H1 (cell line): ENCODE measurements at regions not wholly inside any gene's neighbourhood (a gene's known extent, or its start where the extent isn't known, plus 50 kb on each side); places are given as distances from the start of the nearest gene placed in this dataset.
"Not testable (repeated sequence)": the region's sequence is repeated elsewhere in the genome, so short reads cannot be mapped to it uniquely, and the experiment has no call there.

Experiments used
- CTCF ChIA-PET: fragments of 300-600 bp; sonication (Branson Sonifier 250); formaldehyde crosslinking; loops from one replicate; lab custom pipeline; 2021; ENCODE audit not compliant: partially characterized antibody; lab: Charles Lee
- POLR2A ChIA-PET: fragments of 300-600 bp; sonication (Branson Sonifier 250); formaldehyde crosslinking; loops from one replicate; lab custom pipeline; 2021; ENCODE audit warnings: inconsistent platforms; ENCODE audit not compliant: partially characterized antibody; lab: Charles Lee
- DNase-seq, 2 experiments: peaks; one replicate each; pipeline versions ENCODE4 v3.0.0 to v3.0.0-alpha.2; 2010 to 2022; ENCODE audit warnings: low spot score in 2 of 2, low read depth in 1 of 2, mixed read lengths in 1 of 2
- FAIRE-seq: peaks from 2 replicates; lab custom pipeline; 2011; peaks lifted over from hg19 to GRCh38; lab: Jason Lieb, UNC
- H2AFZ ChIP-seq: 2 replicates; pipeline ENCODE4 v1.8.1; 2012; ENCODE audit warnings: low read length, inconsistent platforms
- H2AK5ac ChIP-seq: 2 replicates; pipeline ENCODE4 v1.6.1; 2013; ENCODE audit warnings: low read depth, low read length
- H2BK120ac ChIP-seq: replicated peaks from 2 replicates; pipeline ENCODE3; 2013; ENCODE audit warnings: low read depth, low read length, inconsistent platforms
- H2BK12ac ChIP-seq: 2 replicates; pipeline ENCODE4 v1.6.1; 2013; ENCODE audit warnings: low read depth, low read length
- H2BK15ac ChIP-seq: 2 replicates; pipeline ENCODE4 v1.6.1; 2013; ENCODE audit warnings: low read length
- H2BK20ac ChIP-seq: 2 replicates; pipeline ENCODE4 v1.6.1; 2013; ENCODE audit warnings: low read length
- H2BK5ac ChIP-seq: 2 replicates; pipeline ENCODE4 v1.6.1; 2013; ENCODE audit warnings: low read depth, low read length
- H3K14ac ChIP-seq: 2 replicates; pipeline ENCODE4 v1.6.1; 2013; ENCODE audit warnings: inconsistent platforms; ENCODE audit not compliant: insufficient read length
- H3K18ac ChIP-seq: 2 replicates; pipeline ENCODE4 v1.6.1; 2013; ENCODE audit warnings: low read length; ENCODE audit errors: extremely low read depth
- H3K23ac ChIP-seq: 2 replicates; pipeline ENCODE4 v1.6.1; 2013; ENCODE audit warnings: inconsistent platforms; ENCODE audit not compliant: insufficient read length
- H3K23me2 ChIP-seq: 2 replicates; pipeline ENCODE4 v1.6.1; 2013; ENCODE audit warnings: low read depth, low read length
- H3K27ac ChIP-seq: 2 replicates; pipeline ENCODE4 v1.6.1; 2011; ENCODE audit warnings: low read depth, low read length, inconsistent platforms
- H3K27me3 ChIP-seq, 4 experiments: replicated peaks in 1 of 4; 1 replicate in 1 of 4; 2 replicates in 3 of 4; pipeline versions ENCODE4 v1.6.1 to v1.8.1; 2011 to 2013; ENCODE audit warnings: low read length in 3 of 4, mild to moderate bottlenecking in 3 of 4, inconsistent platforms in 2 of 4, mixed read lengths in 2 of 4, moderate library complexity in 1 of 4; ENCODE audit not compliant: control insufficient read depth in 3 of 4, insufficient read depth in 3 of 4; ENCODE audit errors: extremely low read depth in 1 of 4
- H3K36me3 ChIP-seq, 4 experiments: 2 replicates each; pipeline versions ENCODE4 v1.6.1 to v1.8.1; 2011 to 2013; ENCODE audit warnings: mild to moderate bottlenecking in 4 of 4, low read length in 3 of 4, moderate library complexity in 2 of 4, control low read depth in 1 of 4, inconsistent platforms in 1 of 4; ENCODE audit not compliant: insufficient read depth in 4 of 4, control insufficient read depth in 2 of 4
- H3K4ac ChIP-seq: replicated peaks from 2 replicates; pipeline ENCODE3; 2013; ENCODE audit warnings: low read length, low read depth, mixed read lengths, inconsistent platforms; ENCODE audit not compliant: insufficient read length
- H3K4me1 ChIP-seq, 4 experiments: replicated peaks in 1 of 4; 1 replicate in 1 of 4; 2 replicates in 3 of 4; pipeline versions ENCODE4 v1.6.1 to v1.8.1; 2011 to 2013; ENCODE audit warnings: low read length in 3 of 4, inconsistent platforms in 2 of 4, mixed read lengths in 1 of 4; ENCODE audit not compliant: insufficient read depth in 4 of 4, control insufficient read depth in 3 of 4
- H3K4me2 ChIP-seq, 2 experiments: 2 replicates each; pipeline versions ENCODE4 v1.6.1 to v1.8.1; 2011 to 2013; ENCODE audit warnings: low read depth in 2 of 2, low read length in 2 of 2, control low read depth in 1 of 2, inconsistent platforms in 1 of 2, mild to moderate bottlenecking in 1 of 2; ENCODE audit not compliant: insufficient read depth in 1 of 2
- H3K4me3 ChIP-seq, 4 experiments: fragments of 200-600, 300-600 bp in 1 of 4; sonication (generic), shearing (Covaris generic), sonication (Bioruptor Twin) in 1 of 4; 2 replicates each; pipeline versions ENCODE4 v1.5.1 to v1.8.1; 2011 to 2016; ENCODE audit warnings: low read length in 4 of 4, low read depth in 3 of 4, control low read depth in 2 of 4, inconsistent platforms in 2 of 4, mild to moderate bottlenecking in 2 of 4, mixed read lengths in 1 of 4, moderate library complexity in 1 of 4; ENCODE audit not compliant: insufficient read depth in 2 of 4; ENCODE audit errors: extremely low read depth in 1 of 4
- H3K56ac ChIP-seq: replicated peaks from 2 replicates; pipeline ENCODE3; 2013; ENCODE audit warnings: low read depth, mild to moderate bottlenecking, mixed read lengths, low read length, inconsistent platforms; ENCODE audit not compliant: insufficient read length
- H3K79me1 ChIP-seq: 2 replicates; pipeline ENCODE4 v1.6.1; 2013; ENCODE audit warnings: low read depth, low read length, control low read depth
- H3K79me2 ChIP-seq, 2 experiments: 2 replicates each; pipeline versions ENCODE4 v1.6.1 to v1.8.1; 2012 to 2013; ENCODE audit warnings: low read length in 2 of 2, mild to moderate bottlenecking in 2 of 2, inconsistent platforms in 1 of 2; ENCODE audit not compliant: insufficient read depth in 2 of 2, control insufficient read depth in 1 of 2
- H3K9ac ChIP-seq, 4 experiments: replicated peaks in 1 of 4; 1 replicate in 1 of 4; 2 replicates in 3 of 4; pipeline versions ENCODE4 v1.6.1 to v1.8.1; 2011 to 2013; ENCODE audit warnings: low read depth in 3 of 4, low read length in 3 of 4, control low read depth in 2 of 4, mild to moderate bottlenecking in 2 of 4, moderate library complexity in 2 of 4, inconsistent platforms in 1 of 4; ENCODE audit errors: extremely low read depth in 1 of 4
- H3K9me3 ChIP-seq, 2 experiments: 2 replicates each; pipeline versions ENCODE4 v1.6.1 to v1.8.1; 2012 to 2013; ENCODE audit warnings: mild to moderate bottlenecking in 2 of 2, moderate library complexity in 2 of 2, control low read depth in 1 of 2, inconsistent platforms in 1 of 2, low read depth in 1 of 2, low read length in 1 of 2, mixed read lengths in 1 of 2; ENCODE audit not compliant: insufficient read depth in 2 of 2
- H4K20me1 ChIP-seq, 2 experiments: replicated peaks in 1 of 2; 2 replicates each; pipeline versions ENCODE3 to v1.8.1; 2011 to 2013; ENCODE audit warnings: inconsistent platforms in 2 of 2, low read length in 2 of 2, mild to moderate bottlenecking in 1 of 2; ENCODE audit not compliant: insufficient read depth in 2 of 2, control insufficient read depth in 1 of 2
- H4K5ac ChIP-seq: 2 replicates; pipeline ENCODE4 v1.6.1; 2013; ENCODE audit warnings: low read length, low read depth, mixed read lengths, inconsistent platforms; ENCODE audit not compliant: insufficient read length
- H4K8ac ChIP-seq: 2 replicates; pipeline ENCODE4 v1.8.0; 2013; ENCODE audit warnings: mild to moderate bottlenecking, moderate library complexity, low read length, inconsistent platforms; ENCODE audit not compliant: insufficient read depth; ENCODE audit errors: extremely low read depth
- H4K91ac ChIP-seq: replicated peaks from 2 replicates; pipeline ENCODE3; 2013; ENCODE audit warnings: low read length, mixed read lengths, inconsistent platforms; ENCODE audit not compliant: insufficient read length
- WGBS, 2 experiments: shearing (Covaris generic) in 1 of 2; methylation state at CpG; one replicate each; pipeline versions ENCODE4 v1.1.6 to v1.1.7; 2013 to 2015; ENCODE audit warnings: low lambda C conversion rate in 2 of 2, mixed read lengths in 2 of 2, inconsistent platforms in 1 of 2, low coverage in 1 of 2, missing lambda C conversion rate in 1 of 2; ENCODE audit not compliant: insufficient replicate concordance in 2 of 2, insufficient coverage in 1 of 2, insufficient read length in 1 of 2; ENCODE audit errors: extremely low coverage in 1 of 2, missing lambda C conversion rate in 1 of 2; 5-methylcytosine and 5-hydroxymethylcytosine counted together

DNA sequence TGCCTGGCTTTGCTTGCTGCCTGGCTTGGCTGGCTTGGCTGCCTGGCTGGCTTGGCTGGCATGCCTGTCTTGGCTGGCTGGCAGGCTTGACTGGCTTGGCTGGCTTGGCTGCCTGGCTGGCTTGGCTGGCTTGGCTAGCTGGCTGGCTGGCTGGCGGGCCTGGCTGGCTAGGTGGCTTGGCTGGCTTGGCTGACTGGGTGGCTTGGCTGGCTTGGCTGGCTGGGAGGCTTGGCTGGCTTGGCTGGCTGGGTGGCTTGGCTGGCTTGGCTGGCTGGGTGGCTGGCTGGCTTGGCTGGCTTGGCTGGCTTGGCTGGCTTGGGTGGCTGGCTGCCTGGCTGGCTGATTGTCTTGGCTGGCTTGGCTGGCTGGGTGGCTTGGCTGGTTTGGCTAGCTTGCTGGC, 2826.4 kb downstream of the RPIA start:
- CTCF ChIA-PET, H2BK5ac ChIP-seq, H3K79me2 ChIP-seq, H2BK20ac ChIP-seq, H2BK120ac ChIP-seq, H3K36me3 ChIP-seq, H3K18ac ChIP-seq, H2AFZ ChIP-seq, H3K27ac ChIP-seq, H3K27me3 ChIP-seq, POLR2A ChIA-PET, H3K9me3 ChIP-seq, H2BK12ac ChIP-seq, H4K91ac ChIP-seq, H3K4ac ChIP-seq, H2BK15ac ChIP-seq, H3K23ac ChIP-seq, H3K4me2 ChIP-seq, H3K4me3 ChIP-seq, H3K9ac ChIP-seq, H4K8ac ChIP-seq, H3K79me1 ChIP-seq, H3K14ac ChIP-seq, H2AK5ac ChIP-seq, H4K20me1 ChIP-seq, H3K56ac ChIP-seq, FAIRE-seq, H3K4me1 ChIP-seq, H3K23me2 ChIP-seq, H4K5ac ChIP-seq: not testable (repeated sequence)
- DNase-seq, result peak in 1 of 2 experiments; percentile 37
- no CpG with 5 or more reads among the region's 1 CpG for WGBS, 2 experiments

DNA sequence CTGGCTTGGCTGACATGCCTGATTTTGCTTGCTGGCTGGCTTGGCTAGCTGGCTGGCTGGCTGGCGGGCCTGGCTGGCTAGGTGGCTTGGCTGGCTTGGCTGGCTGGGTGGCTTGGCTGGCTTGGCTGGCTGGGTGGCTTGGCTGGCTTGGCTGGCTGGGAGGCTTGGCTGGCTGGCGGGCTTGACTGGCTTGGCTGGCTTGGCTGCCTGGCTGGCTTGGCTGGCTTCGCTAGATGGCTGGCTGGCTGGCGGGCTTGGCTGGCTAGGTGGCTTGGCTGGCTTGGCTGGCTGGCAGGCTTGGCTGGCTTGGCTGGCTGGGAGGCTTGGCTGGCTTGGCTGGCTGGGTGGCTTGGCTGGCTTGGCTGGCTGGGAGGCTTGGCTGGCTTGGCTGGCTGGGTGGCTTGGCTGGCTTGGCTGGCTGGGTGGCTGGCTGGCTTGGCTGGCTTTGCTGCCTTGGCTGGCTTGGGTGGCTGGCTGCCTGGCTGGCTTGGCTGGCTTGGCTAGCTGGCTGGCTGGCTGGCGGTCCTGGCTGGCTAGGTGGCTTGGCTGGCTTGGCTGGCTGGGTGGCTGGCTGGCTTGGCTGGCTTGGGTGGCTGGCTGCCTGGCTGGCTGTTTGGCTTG, 2827.0 kb downstream of the RPIA start:
- CTCF ChIA-PET, H3K79me1 ChIP-seq, H4K5ac ChIP-seq, H3K9ac ChIP-seq, H3K23me2 ChIP-seq, H2AFZ ChIP-seq, H4K8ac ChIP-seq, H3K4me2 ChIP-seq, H3K14ac ChIP-seq, H4K20me1 ChIP-seq, H2BK20ac ChIP-seq, H3K23ac ChIP-seq, POLR2A ChIA-PET, H2BK120ac ChIP-seq, H3K27ac ChIP-seq, H2BK12ac ChIP-seq, H4K91ac ChIP-seq, H2BK5ac ChIP-seq, H3K27me3 ChIP-seq, FAIRE-seq, H3K79me2 ChIP-seq, H3K36me3 ChIP-seq, H3K56ac ChIP-seq, H3K18ac ChIP-seq, H3K4ac ChIP-seq, H2BK15ac ChIP-seq, H3K4me1 ChIP-seq, H2AK5ac ChIP-seq, H3K4me3 ChIP-seq, H3K9me3 ChIP-seq: not testable (repeated sequence)
- DNase-seq, result peak in 1 of 2 experiments; percentile 36
- WGBS, 2 experiments, result 100% methylated on average over 2 of the region's 5 CpGs; no CpG with 5 or more reads in 1 of the 2 experiments
